ENCODE measurements at regions not wholly inside any gene's neighbourhood (a gene's known extent, or its start where the extent isn't known, plus 50 kb on each side); places are given as distances from the start of the nearest gene placed in this dataset.

- peak; percentile 20 to 51 (median 48) for TF ChIP-seq CTCF (IDR thresholded peaks at IDR 0.05)
- no peak for TF ChIP-seq EP300 (IDR thresholded peaks at IDR 0.05)
- TF ChIP-seq POLR2A (IDR thresholded peaks at IDR 0.05): no peak
These were observed 220.1 kb downstream of the PPP1R3A start for GRCh38 chr7:113698556-113699220.
